HCT116 (cell line): ENCODE measurements at regions not wholly inside any gene's neighbourhood (a gene's known extent, or its start where the extent isn't known, plus 50 kb on each side); places are given as distances from the start of the nearest gene placed in this dataset.

ENCODE experiments used
- ATAC-seq: fragments of 200-7000 bp; cut with Tn5 transposase; 2 replicates; pipeline ENCODE4 v1.9.1; 2020; ENCODE audit warnings: mild to moderate bottlenecking, moderate library complexity
- BruUV-seq: library from RNA; stranded (reverse); fragments of 400-500 nt; replicated peaks from 2 replicates; lab custom pipeline; 2021; lab: Mats Ljungman, UMichigan
- CTCF ChIA-PET: fragments of 300-600 bp; sonication (Branson Sonifier 250); formaldehyde crosslinking; loops from one replicate; lab custom pipeline; 2021; ENCODE audit warnings: antibody characterized with exemption; lab: Charles Lee
- POLR2A ChIA-PET: fragments of 300-600, 350-600 bp; sonication (Branson Sonifier 250); formaldehyde crosslinking; loops from one replicate; lab custom pipeline; 2021; ENCODE audit warnings: antibody characterized with exemption; lab: Charles Lee
- RAD21 ChIA-PET, 2 experiments: fragments of 300-600 bp; sonication (Branson Sonifier 250); formaldehyde crosslinking; loops; one replicate each; lab custom pipeline; 2023; ENCODE audit warnings: low total read pairs in 2 of 2; ENCODE audit not compliant: uncharacterized antibody in 2 of 2, unreplicated experiment in 2 of 2, low non-redundant PET in 1 of 2; lab: Charles Lee
- DNase-seq: peaks from one replicate; pipeline ENCODE4 v3.0.0-alpha.2; 2010; ENCODE audit warnings: low read depth, low spot score
- H2AFZ ChIP-seq: fragments of 200-600 bp; shearing (Covaris generic), sonication (generic); 2 replicates; pipeline ENCODE4 v1.6.1; 2017; ENCODE audit warnings: low read depth, mixed run types, mixed read lengths, antibody characterized with exemption, low read length; ENCODE audit not compliant: poor library complexity, severe bottlenecking
- H3K27ac ChIP-seq: 2 replicates; pipeline ENCODE4 v1.5.1; 2012; ENCODE audit warnings: low read depth, low read length
- H3K27me3 ChIP-seq: fragments of 200-600 bp; sonication (generic); 2 replicates; pipeline ENCODE4 v1.6.1; 2016; ENCODE audit warnings: mixed run types, low read length, mixed read lengths; ENCODE audit not compliant: insufficient read depth
- H3K36me3 ChIP-seq, 2 experiments: fragments of 200-500 bp in 1 of 2; fragments of 200-600 bp in 1 of 2; sonication (Bioruptor generic) in 1 of 2; sonication (generic) in 1 of 2; 2 replicates each; pipeline versions ENCODE4 v1.5.1 to v1.6.1; 2014 to 2016; ENCODE audit warnings: low read length in 2 of 2, inconsistent platforms in 1 of 2, mixed read lengths in 1 of 2, mixed run types in 1 of 2; ENCODE audit not compliant: insufficient read depth in 2 of 2, control insufficient read depth in 1 of 2
- H3K4me1 ChIP-seq, 2 experiments: fragments of 200-600 bp in 1 of 2; sonication (generic) in 1 of 2; 2 replicates each; pipeline versions ENCODE4 v1.5.1 to v1.6.1; 2012 to 2017; ENCODE audit warnings: low read length in 2 of 2, inconsistent platforms in 1 of 2, mild to moderate bottlenecking in 1 of 2, mixed read lengths in 1 of 2, mixed run types in 1 of 2, moderate library complexity in 1 of 2; ENCODE audit not compliant: insufficient read depth in 2 of 2, control insufficient read depth in 1 of 2
- H3K4me2 ChIP-seq: fragments of 200-600 bp; sonication (generic); 2 replicates; pipeline ENCODE4 v1.6.1; 2017; ENCODE audit warnings: mixed run types, low read length, mixed read lengths
- H3K4me3 ChIP-seq, 2 experiments: fragments of 200-600 bp in 1 of 2; sonication (generic) in 1 of 2; replicated peaks in 1 of 2; 2 replicates each; pipeline ENCODE4 v1.5.1; 2011 to 2016; ENCODE audit warnings: low read length in 2 of 2, control low read depth in 1 of 2, low read depth in 1 of 2, mild to moderate bottlenecking in 1 of 2, mixed read lengths in 1 of 2, mixed run types in 1 of 2
- H3K79me2 ChIP-seq: fragments of 200-600 bp; sonication (generic); 2 replicates; pipeline ENCODE4 v1.6.1; 2017; ENCODE audit warnings: mild to moderate bottlenecking, mixed run types, low read length, moderate library complexity, mixed read lengths; ENCODE audit not compliant: insufficient read depth
- H3K9ac ChIP-seq: fragments of 200-600 bp; sonication (generic); 2 replicates; pipeline ENCODE4 v1.6.1; 2016; ENCODE audit warnings: low read length, mixed read lengths
- H3K9me2 ChIP-seq: fragments of 200-600 bp; sonication (generic), shearing (Covaris generic); 2 replicates; pipeline ENCODE4 v1.6.1; 2017; ENCODE audit warnings: mixed run types, mild to moderate bottlenecking, moderate library complexity; ENCODE audit not compliant: insufficient read depth
- H3K9me3 ChIP-seq, 2 experiments: fragments of 200-500 bp in 1 of 2; fragments of 200-600 bp in 1 of 2; sonication (Bioruptor generic) in 1 of 2; sonication (generic) in 1 of 2; 2 replicates each; pipeline ENCODE4 v1.6.1; 2014 to 2017; ENCODE audit warnings: low read length in 2 of 2, mixed read lengths in 2 of 2, inconsistent platforms in 1 of 2, low read depth in 1 of 2, mild to moderate bottlenecking in 1 of 2, mixed run types in 1 of 2, moderate library complexity in 1 of 2; ENCODE audit not compliant: control insufficient read depth in 1 of 2, insufficient read depth in 1 of 2
- H4K20me1 ChIP-seq: fragments of 200-600 bp; sonication (generic), shearing (Covaris generic); 2 replicates; pipeline ENCODE4 v1.6.1; 2017; ENCODE audit warnings: mixed run types, mild to moderate bottlenecking, moderate library complexity; ENCODE audit not compliant: insufficient read depth
- ELF1 ChIP-seq: IDR thresholded peaks from 2 replicates; pipeline ENCODE4 v1.6.1; 2012; ENCODE audit warnings: low read depth, borderline replicate concordance
- EZH2phosphoT487 ChIP-seq: fragments of 200-600 bp; IDR thresholded peaks from 2 replicates; pipeline ENCODE4 v1.6.1; 2018; ENCODE audit warnings: antibody characterized with exemption, borderline replicate concordance
- JUND ChIP-seq: IDR thresholded peaks from 2 replicates; pipeline ENCODE4 v1.6.1; 2012
- SIN3A ChIP-seq: IDR thresholded peaks from 2 replicates; pipeline ENCODE4 v1.6.1; 2012; ENCODE audit warnings: low read depth
- SRF ChIP-seq: IDR thresholded peaks from 2 replicates; pipeline ENCODE4 v1.6.1; 2012; ENCODE audit warnings: low read depth
- YY1 ChIP-seq: IDR thresholded peaks from 2 replicates; pipeline ENCODE4 v1.6.1; 2011; ENCODE audit warnings: low read length, low read depth, moderate library complexity, mild to moderate bottlenecking; ENCODE audit not compliant: insufficient replicate concordance; ENCODE audit errors: extremely low read depth
- ZFX ChIP-seq: fragments of 450-650 bp; IDR thresholded peaks from 2 replicates; pipeline ENCODE4 v1.6.1; 2017
- intact Hi-C: fragments of 100-400 bp; cut with micrococcal nuclease; formaldehyde crosslinking; loops from 2 replicates; pipeline ENCODE4 v1.10.0; 2022

- Histone ChIP-seq H2AFZ (no peak overlapping the region), H3K4me3 (no peak overlapping the region), H3K36me3 (no peaks in the 10 kb centered on the region), H3K4me1 (no peaks in the 10 kb centered on the region), H3K9me3 (no peaks in the 10 kb centered on the region), H3K9me2 (no peaks in the 10 kb centered on the region), H3K4me2 (no peak overlapping the region), H3K9ac (no peak overlapping the region), H3K79me2 (no peaks in the 10 kb centered on the region), H3K27me3 (no peaks in the 10 kb centered on the region), H4K20me1 (no peaks in the 10 kb centered on the region), H3K27ac (no peak overlapping the region)
- RAD21 ChIA-PET: no interaction called here
- TF ChIP-seq SRF (no peak), YY1 (no peak), ZFX (no peak), EZH2phosphoT487 (no peak), SIN3A (no peak), JUND (no peak)
- DNase-seq: no peak
- POLR2A ChIA-PET: no interaction called here
- ATAC-seq: no peak
- CTCF ChIA-PET: no interaction called here
- intact Hi-C loops: no loop called here
- BruUV-seq: no TSS peak
Observed at GRCh38 chrX:125205133-125205917, 114.3 kb upstream of the TEX13C start.

GRCh38 chrX:125205918-125206665 is 113.6 kb upstream of the TEX13C start:
- H3K9me3 ChIP-seq: no peaks in the 10 kb centered on the region
- no peaks in the 10 kb centered on the region for H3K9me2 ChIP-seq
- no peak overlapping the region for H3K4me2 ChIP-seq
- H3K79me2 ChIP-seq: no peaks in the 10 kb centered on the region
- no peak overlapping the region for H2AFZ ChIP-seq
- no peaks in the 10 kb centered on the region for H3K27me3 ChIP-seq
- H3K9ac ChIP-seq: no peak overlapping the region
- ATAC-seq (no peak), DNase-seq (no peak)
- BruUV-seq: no TSS peak
- no peaks in the 10 kb centered on the region for H3K36me3 ChIP-seq
- POLR2A ChIA-PET: no interaction called here
- no peak overlapping the region for H3K4me3 ChIP-seq
- intact Hi-C loops: no loop called here
- no peaks in the 10 kb centered on the region for H3K4me1 ChIP-seq
- TF ChIP-seq ELF1: no peak
- TF ChIP-seq, all 23 proteins: peak for 0
- Histone ChIP-seq H4K20me1 (no peaks in the 10 kb centered on the region), H3K27ac (no peak overlapping the region)
- CTCF ChIA-PET: no interaction called here
- RAD21 ChIA-PET: no interaction called here
